CD4-positive, alpha-beta T cell treated with Interleukin-15 for 4 hours (primary cell): ENCODE measurements at regions not wholly inside any gene's neighbourhood (a gene's known extent, or its start where the extent isn't known, plus 50 kb on each side); places are given as distances from the start of the nearest gene placed in this dataset.
A peak's percentile ranks its signal among the peaks of the same experiment; 100 is the strongest.

Experiments
- DNase-seq: peaks from one replicate; pipeline ENCODE4 v3.0.0-alpha.2; 2020; ENCODE audit warnings: low spot score

DNA sequence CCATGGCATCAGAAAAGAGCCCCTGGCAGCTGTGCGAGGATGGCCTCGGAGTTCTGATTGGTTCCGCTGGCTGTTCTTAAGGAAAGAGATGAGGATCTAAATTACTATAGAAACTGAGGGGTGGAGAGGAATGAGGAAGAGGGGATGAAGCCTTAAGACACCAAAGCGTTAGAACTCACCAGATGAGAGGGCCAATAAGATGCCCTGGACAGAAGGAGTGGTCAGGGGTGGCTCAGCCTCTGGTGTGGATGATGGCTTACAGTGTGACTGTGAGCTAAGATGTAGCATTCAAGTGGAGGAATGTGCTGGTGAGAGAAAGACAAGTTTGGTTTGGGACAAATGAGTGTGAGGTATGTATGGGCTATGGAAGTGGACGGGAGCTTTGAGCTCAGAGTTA lies 97.8 kb downstream of the ZFP36L2 start:
- no peak for DNase-seq

- DNase-seq, result no peak
These were observed 98.4 kb downstream of the ZFP36L2 start for GRCh38 chr2:43127941-43128558.

DNA sequence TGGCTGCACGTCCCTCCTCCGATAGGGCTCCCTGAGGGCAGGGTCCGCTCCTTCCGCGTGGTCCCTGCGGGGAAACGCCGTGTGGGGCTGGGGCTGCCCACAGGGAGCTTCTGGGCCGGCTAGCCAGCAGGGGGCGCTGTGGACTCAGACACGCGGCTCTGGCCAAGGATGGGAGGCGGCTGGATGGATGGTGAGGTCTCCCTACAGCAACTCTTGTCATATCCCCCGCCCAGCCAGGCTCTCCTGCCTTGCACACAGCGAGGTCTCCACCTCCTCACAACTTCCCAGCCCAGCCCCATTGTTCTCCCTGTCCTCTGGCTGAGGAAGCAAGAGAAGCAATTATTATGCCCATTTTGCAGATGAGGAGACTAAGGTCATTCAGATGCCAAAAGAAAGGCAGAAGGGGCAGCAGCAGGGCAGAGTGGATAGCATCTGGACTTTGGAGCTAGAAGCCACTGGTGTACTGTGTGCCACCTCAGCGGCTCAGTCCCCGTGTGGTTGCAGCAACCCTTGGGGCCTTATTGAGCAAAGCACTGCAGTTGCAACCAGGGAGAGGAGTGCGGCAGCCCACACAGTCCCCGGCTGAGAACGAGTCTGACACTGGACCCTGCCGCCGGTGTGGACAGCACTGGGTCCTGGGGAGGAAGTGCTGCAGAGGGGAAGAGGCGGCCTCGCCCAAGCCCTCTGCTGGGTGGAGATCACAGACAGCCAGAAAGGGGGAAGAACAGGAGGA lies 99.0 kb downstream of the ZFP36L2 start:
- peak; percentile 90 for DNase-seq

DNA sequence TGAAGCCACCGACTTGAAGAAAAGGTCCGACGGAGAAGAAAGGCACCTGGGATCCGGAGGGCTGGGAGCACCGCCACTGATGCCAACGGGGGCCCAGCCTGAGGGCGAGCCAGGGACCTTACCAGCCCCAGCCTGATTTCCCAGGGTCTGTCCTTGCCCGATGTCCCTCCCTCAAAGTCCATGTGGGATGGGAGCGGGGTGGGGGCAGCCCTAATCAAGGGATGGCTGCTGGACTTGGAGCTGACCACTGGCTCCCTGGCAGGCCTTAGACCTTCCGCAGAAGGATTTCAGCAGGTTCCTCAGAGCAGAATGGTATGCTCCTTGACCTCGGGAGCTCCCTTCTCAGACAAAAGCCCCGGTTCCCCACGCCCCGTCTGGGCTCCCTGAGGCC lies 99.6 kb downstream of the ZFP36L2 start:
- DNase-seq, result no peak

- DNase-seq, result no peak
These were observed 101.1 kb downstream of the ZFP36L2 start for GRCh38 chr2:43125090-43125998.

GRCh38 chr2:43124687-43125057 lies 101.7 kb downstream of the ZFP36L2 start:
- no peak for DNase-seq

- no peak for DNase-seq
These were observed 102.3 kb downstream of the ZFP36L2 start for GRCh38 chr2:43123981-43124686.

DNA sequence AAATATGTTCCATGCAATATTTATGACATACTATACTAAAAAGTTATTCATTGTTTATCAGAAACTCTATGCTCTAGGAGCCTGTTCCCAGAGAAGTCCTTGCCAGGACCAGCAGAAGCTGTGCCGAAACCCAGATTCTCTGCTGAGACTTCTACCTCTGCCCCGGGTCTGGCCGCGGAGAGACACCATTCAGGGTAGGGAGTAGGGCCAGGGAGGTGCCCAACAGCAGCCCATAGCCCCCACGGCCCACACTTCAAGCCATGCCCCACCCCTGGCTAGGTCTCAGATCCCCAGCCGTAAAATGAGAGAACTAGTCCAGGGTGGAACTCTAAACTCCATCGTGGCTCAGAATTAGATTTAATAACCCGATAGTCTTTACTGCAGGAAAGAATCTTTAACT lies 102.9 kb downstream of the ZFP36L2 start:
- DNase-seq, result no peak

- DNase-seq, result no peak
These were observed 103.4 kb downstream of the ZFP36L2 start for GRCh38 chr2:43123028-43123427.

- no peak for DNase-seq
These were observed 104.7 kb downstream of the ZFP36L2 start for GRCh38 chr2:43121580-43122314.

DNA sequence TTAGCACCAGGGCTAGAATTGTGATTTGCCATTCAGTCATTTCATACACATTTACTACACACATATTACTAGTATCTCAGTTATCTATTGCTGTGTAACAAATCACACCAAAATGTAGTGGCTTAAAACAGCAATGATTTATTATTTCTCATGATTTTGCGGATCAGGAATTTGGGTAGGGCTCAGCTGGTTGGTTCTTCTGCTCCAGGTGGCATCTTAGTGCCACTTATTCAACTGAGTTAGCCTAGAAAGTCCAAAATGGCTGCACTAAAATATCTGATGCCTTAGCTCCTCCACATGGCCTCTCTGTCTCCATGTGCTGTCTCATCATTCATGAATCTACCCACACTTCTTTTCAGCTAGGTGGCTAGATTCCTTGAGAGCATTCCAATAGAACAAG lies 107.1 kb downstream of the ZFP36L2 start:
- no peak for DNase-seq

DNA sequence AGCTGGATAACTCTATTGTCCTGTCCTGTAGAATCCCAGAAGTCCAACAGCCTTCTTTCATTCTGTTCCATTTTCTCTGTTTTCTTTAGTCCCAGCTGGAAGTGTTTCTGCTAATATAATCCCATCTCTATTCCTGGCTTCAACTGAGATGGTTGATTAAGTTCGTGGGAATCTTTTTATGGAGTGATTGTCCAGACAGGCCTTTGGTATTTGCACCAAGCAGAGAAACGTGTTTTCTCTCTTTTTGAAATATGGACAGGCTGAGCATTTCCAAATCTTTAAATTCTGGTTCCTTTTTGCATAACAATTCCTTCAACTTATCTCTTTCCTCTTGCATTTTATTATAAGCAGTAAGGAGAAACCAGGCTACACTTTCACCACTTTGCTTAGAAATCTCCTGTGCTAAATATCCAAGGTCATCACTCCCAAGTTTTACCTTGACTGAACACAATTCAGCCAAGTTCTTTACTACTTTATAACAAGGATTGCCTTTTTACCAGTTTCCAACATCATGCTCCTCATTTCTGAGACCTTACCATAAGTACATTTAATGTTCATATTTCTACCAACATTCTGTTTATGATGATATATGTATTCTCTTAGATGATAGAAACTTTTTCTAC lies 108.8 kb downstream of the ZFP36L2 start:
- DNase-seq, result no peak

GRCh38 chr2:43116988-43117387 lies 109.4 kb downstream of the ZFP36L2 start:
- no peak for DNase-seq

- DNase-seq, result no peak
These were observed 110.5 kb downstream of the ZFP36L2 start for GRCh38 chr2:43115881-43116280.

DNA sequence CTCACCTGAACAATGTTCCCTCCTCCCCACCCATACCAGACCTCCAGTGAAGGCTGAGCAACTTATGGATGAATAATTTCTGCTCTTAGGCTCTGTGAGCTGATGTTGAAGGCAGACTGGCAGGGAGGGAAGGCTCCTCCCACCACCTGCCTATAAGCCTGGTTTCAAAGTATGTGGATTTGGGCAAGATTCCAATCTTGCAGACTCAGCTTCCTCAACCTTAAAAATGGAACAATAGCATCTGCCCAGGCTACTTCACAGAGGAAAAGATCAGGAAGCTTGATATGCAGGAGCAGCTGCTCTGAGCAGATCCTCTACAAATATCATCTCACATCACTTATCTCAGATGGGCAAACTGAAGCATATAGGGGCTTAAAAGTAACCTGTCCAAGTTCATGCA lies 112.2 kb downstream of the ZFP36L2 start:
- no peak for DNase-seq

DNA sequence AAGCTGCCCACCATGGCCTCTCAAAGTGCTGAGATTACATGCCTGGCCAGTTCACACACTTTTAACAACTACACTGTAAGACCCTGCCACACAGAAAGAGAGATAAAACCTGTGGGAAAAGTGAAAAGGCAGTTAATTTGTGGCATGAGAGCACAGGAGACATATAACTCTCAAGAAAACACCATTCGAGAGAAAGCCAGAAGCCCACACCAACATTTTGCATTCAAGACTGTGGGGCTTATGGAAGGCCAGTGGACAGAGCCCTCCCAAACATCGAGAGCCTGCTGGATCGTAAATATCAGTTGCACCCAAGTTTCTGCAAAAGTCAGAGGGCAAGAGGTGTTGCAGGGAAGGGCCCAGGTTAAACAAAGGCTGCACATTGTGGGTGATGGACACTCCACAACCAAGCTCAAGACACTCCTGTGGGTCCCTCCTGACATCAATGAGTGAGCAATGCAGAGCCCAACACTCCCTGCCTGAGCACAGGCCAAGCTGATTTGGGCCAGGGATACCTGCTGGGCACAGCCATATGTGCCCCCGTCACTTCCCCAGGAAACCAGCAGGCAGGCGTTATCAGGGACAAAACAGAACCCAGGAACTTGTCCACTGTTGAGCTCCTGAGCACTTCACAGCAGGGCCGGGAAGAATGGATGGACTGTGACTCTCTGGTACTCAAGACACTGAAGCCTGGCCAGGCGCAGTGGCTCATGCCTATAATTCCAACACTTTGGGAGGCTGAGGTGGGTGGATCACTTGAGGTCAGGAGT lies 114.4 kb downstream of the ZFP36L2 start:
- no peak for DNase-seq

- no peak for DNase-seq
These were observed 115.9 kb downstream of the ZFP36L2 start for GRCh38 chr2:43110442-43110871.

GRCh38 chr2:43109261-43109743 lies 117.1 kb downstream of the ZFP36L2 start:
- no peak for DNase-seq

- DNase-seq, result no peak
These were observed 118.7 kb downstream of the ZFP36L2 start for GRCh38 chr2:43107679-43108078.
